Activated CD4-positive, alpha-beta T cell treated with anti-CD3 and anti-CD28 coated beads for 36 hours (primary cell): ENCODE measurements at regions not wholly inside any gene's neighbourhood (a gene's known extent, or its start where the extent isn't known, plus 50 kb on each side); places are given as distances from the start of the nearest gene placed in this dataset.

Experiments used
- ATAC-seq: fragments of 200-7000 bp; cut with Tn5 transposase; one replicate; pipeline ENCODE4 v1.10.0; 2021; ENCODE audit warnings: mild to moderate bottlenecking, moderate library complexity
- CTCF ChIA-PET: fragments of 350-600 bp; sonication (Branson Sonifier 250); formaldehyde crosslinking; loops from one replicate; lab custom pipeline; 2021; ENCODE audit warnings: antibody characterized with exemption; lab: Charles Lee
- POLR2A ChIA-PET: fragments of 350-600 bp; sonication (Branson Sonifier 250); formaldehyde crosslinking; loops from one replicate; lab custom pipeline; 2021; ENCODE audit warnings: antibody characterized with exemption, inconsistent platforms; lab: Charles Lee
- DNase-seq: peaks from one replicate; pipeline ENCODE4 v3.0.0-alpha.2; 2020
- H3K27ac Mint-ChIP-seq: one replicate; pipeline ENCODE4 v1.8.0; 2021; ENCODE audit warnings: mixed read lengths
- H3K27me3 Mint-ChIP-seq: one replicate; pipeline ENCODE4 v1.8.0; 2021; ENCODE audit warnings: mixed read lengths
- H3K36me3 Mint-ChIP-seq: one replicate; pipeline ENCODE4 v1.8.0; 2021; ENCODE audit warnings: low read depth, mixed read lengths
- H3K4me1 Mint-ChIP-seq: one replicate; pipeline ENCODE4 v1.8.0; 2021; ENCODE audit warnings: mixed read lengths
- H3K4me3 Mint-ChIP-seq: one replicate; pipeline ENCODE4 v1.8.0; 2021; ENCODE audit warnings: mild to moderate bottlenecking, moderate library complexity, mixed read lengths
- H3K9me3 Mint-ChIP-seq: one replicate; pipeline ENCODE4 v1.8.0; 2021; ENCODE audit warnings: low read depth, mixed read lengths
- intact Hi-C, 2 experiments: fragments of 100-400 bp; cut with DNase I in 1 of 2; cut with micrococcal nuclease in 1 of 2; formaldehyde crosslinking; loops; one replicate each; pipeline versions ENCODE4 v1.14.2 to v1.15.1; 2022 to 2024; cut with DNase I, micrococcal nuclease

GRCh38 chr13:107475753-107476453 lies 739.4 kb downstream of the LIG4 start:
- H3K4me3 Mint-ChIP-seq, result no peak overlapping the region
- CTCF ChIA-PET, result interaction anchor here (0.5 kb wide), 1 partner anchor 625 kb away, joined by 3 read pairs; no protein-coding TSS in a partner anchor
- peaks cover 9% of the 10 kb centered on the region for H3K9me3 Mint-ChIP-seq
- intact Hi-C loops, result no loop called here
- DNase-seq (no peak), ATAC-seq (no peak)
- H3K27me3 Mint-ChIP-seq, result no peaks in the 10 kb centered on the region
- no peaks in the 10 kb centered on the region for H3K4me1 Mint-ChIP-seq
- H3K36me3 Mint-ChIP-seq, result no peaks in the 10 kb centered on the region
- POLR2A ChIA-PET, result no interaction called here
- H3K27ac Mint-ChIP-seq, result no peak overlapping the region

DNA sequence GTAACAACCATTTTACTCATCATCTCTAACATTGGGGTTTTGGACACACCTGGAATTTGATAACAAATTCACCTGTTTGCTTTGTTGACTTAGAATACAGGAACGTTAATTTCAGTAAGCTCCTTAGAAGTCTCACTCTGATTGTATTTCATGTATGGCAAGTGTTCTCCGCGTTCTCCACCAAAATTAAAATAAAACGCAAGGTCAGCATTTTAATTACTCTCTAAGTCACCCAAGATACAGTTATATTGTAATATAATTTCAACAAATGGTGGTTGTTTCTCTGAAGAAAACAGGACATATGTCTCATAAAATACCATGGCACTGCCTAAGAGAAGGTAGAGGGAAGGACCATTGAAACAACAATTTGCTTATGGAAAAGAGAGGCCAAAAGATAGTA lies 742.1 kb downstream of the LIG4 start:
- H3K27me3 Mint-ChIP-seq, result no peaks in the 10 kb centered on the region
- ChIA-PET POLR2A (no interaction called here), CTCF (no interaction called here)
- DNase-seq (no peak), ATAC-seq (no peak)
- H3K36me3 Mint-ChIP-seq, result no peaks in the 10 kb centered on the region
- intact Hi-C loops, result no loop called here
- no peaks in the 10 kb centered on the region for H3K4me1 Mint-ChIP-seq
- no peak overlapping the region for H3K27ac Mint-ChIP-seq
- peaks cover 9% of the 10 kb centered on the region for H3K9me3 Mint-ChIP-seq
- no peak overlapping the region for H3K4me3 Mint-ChIP-seq

DNA sequence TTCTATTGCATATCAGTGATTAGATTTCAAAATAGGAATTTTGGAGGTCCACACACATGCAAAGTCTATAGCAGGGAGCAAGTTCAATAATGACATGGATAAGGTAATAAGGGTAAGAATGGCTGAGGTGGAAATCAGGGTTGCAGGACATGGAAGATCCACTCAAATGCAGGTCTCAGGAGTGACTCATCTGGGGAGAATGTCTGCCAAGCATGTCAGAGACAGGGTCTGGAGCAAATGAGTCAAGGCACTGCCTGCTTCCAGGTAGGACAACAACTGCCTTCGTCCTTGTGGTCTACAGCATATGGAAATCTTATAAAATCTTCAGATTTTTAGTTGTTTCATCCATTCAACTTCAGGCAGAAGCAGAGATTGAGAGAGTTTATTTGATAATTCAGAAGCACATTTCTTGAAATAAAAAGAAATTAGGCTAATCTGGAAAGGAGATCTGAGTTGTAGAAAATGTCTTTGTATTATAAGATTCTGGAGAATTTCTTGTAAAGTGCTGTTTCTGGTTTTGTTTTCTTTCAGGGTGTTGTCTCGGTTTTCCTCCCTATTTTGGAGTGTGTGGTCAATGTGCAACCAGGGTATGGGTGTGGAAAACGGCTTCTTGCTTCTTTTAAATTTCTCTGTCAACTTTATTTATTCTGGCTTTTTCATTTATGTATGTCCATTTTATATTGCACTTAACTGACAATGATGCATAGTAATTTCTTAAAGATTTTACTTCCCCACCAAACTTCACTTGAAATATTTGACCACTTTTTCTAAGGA lies 748.8 kb downstream of the LIG4 start:
- DNase-seq, result no peak
- H3K27me3 Mint-ChIP-seq, result no peaks in the 10 kb centered on the region
- intact Hi-C loops, result no loop called here
- no peaks in the 10 kb centered on the region for H3K9me3 Mint-ChIP-seq
- no peak for ATAC-seq
- POLR2A ChIA-PET, result no interaction called here
- no peaks in the 10 kb centered on the region for H3K4me1 Mint-ChIP-seq
- H3K27ac Mint-ChIP-seq, result no peak overlapping the region
- CTCF ChIA-PET, result no interaction called here
- H3K36me3 Mint-ChIP-seq, result no peaks in the 10 kb centered on the region
- H3K4me3 Mint-ChIP-seq, result no peak overlapping the region

DNA sequence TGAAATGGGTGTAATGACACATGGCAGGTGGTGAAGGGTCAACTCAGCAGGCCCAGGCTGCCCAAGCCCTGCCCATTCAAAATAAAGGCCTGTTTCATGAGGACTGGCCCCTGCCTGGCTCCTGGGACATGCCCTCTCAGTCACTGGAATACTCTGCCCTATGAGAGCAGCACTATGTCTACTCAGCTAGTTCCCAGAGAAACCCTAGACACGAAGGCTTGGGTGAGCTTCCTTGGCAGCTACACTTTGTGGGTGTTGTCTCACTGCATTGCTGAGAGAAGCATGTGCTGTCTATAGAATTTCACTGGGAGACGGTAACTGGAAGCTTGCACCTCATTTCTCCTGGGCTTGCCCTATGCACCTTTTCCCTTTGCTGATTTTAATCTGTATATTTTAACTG lies 752.8 kb downstream of the LIG4 start:
- Mint-ChIP-seq H3K4me1 (no peaks in the 10 kb centered on the region), H3K27ac (no peak overlapping the region), H3K4me3 (no peak overlapping the region), H3K36me3 (no peaks in the 10 kb centered on the region), H3K27me3 (no peaks in the 10 kb centered on the region), H3K9me3 (no peaks in the 10 kb centered on the region)
- intact Hi-C loops, result no loop called here
- POLR2A ChIA-PET, result no interaction called here
- no peak for ATAC-seq
- DNase-seq, result no peak
- CTCF ChIA-PET, result no interaction called here

DNA sequence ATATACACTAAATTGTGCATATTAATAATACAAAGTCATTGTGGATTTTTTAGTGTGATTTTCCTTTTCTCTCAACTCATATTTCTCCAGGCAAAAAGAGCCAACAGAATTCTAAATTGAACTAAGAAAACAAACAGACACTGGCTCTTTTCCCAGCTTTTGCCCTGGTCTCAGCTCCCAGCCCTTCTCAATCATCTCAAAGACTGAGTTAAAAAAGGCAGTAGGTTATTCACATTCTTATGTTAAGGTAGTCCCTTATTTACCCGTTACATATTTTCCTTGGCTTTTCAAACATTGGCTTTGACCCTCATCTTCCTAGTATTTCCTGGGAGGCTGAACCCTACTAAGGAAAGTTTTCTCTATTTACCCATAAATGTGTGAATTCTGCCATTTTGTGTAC lies 753.6 kb downstream of the LIG4 start:
- DNase-seq (no peak), ATAC-seq (no peak)
- Mint-ChIP-seq H3K36me3 (no peaks in the 10 kb centered on the region), H3K4me1 (no peaks in the 10 kb centered on the region), H3K9me3 (no peaks in the 10 kb centered on the region), H3K4me3 (no peak overlapping the region), H3K27me3 (no peaks in the 10 kb centered on the region), H3K27ac (no peak overlapping the region)
- intact Hi-C loops, result no loop called here
- ChIA-PET POLR2A (no interaction called here), CTCF (no interaction called here)

GRCh38 chr13:107459430-107459829 lies 755.9 kb downstream of the LIG4 start:
- intact Hi-C loops, result no loop called here
- Mint-ChIP-seq H3K4me1 (no peaks in the 10 kb centered on the region), H3K27me3 (no peaks in the 10 kb centered on the region), H3K27ac (no peak overlapping the region), H3K36me3 (no peaks in the 10 kb centered on the region), H3K9me3 (peaks cover 1% of the 10 kb centered on the region), H3K4me3 (no peak overlapping the region)
- DNase-seq (no peak), ATAC-seq (no peak)
- POLR2A ChIA-PET, result no interaction called here
- CTCF ChIA-PET, result no interaction called here

- ATAC-seq (no peak), DNase-seq (no peak)
- ChIA-PET CTCF (no interaction called here), POLR2A (no interaction called here)
- H3K4me1 Mint-ChIP-seq, result no peaks in the 10 kb centered on the region
- H3K9me3 Mint-ChIP-seq, result peaks cover 7% of the 10 kb centered on the region
- no peak overlapping the region for H3K4me3 Mint-ChIP-seq
- no peaks in the 10 kb centered on the region for H3K36me3 Mint-ChIP-seq
- intact Hi-C loops, result no loop called here
- H3K27ac Mint-ChIP-seq, result no peak overlapping the region
- no peaks in the 10 kb centered on the region for H3K27me3 Mint-ChIP-seq
Observed at GRCh38 chr13:107458269-107458668, 757.1 kb downstream of the LIG4 start.

DNA sequence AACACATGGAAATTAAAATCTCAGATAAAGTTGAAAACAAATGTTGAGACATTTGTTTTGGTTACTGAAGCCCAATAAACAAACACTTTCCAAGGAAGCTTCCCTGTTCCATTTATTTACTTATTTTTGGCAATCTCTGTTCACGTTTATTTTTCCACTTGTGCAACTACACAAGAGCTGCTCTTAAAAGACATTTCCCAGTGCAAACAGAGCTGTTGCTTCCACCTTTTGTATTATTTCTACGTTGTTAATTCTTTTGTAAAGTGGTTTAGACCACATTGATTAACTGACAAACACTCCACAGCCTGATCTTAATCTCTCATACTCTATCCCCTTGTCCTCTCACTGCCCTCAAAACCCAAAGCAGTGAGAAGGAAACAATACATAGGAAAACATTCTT lies 757.6 kb downstream of the LIG4 start:
- ChIA-PET POLR2A (no interaction called here), CTCF (no interaction called here)
- ATAC-seq, result no peak
- Mint-ChIP-seq H3K4me1 (no peaks in the 10 kb centered on the region), H3K36me3 (no peaks in the 10 kb centered on the region), H3K27ac (no peak overlapping the region), H3K27me3 (no peaks in the 10 kb centered on the region), H3K4me3 (no peak overlapping the region), H3K9me3 (peaks cover 7% of the 10 kb centered on the region)
- intact Hi-C loops, result no loop called here
- no peak for DNase-seq

DNA sequence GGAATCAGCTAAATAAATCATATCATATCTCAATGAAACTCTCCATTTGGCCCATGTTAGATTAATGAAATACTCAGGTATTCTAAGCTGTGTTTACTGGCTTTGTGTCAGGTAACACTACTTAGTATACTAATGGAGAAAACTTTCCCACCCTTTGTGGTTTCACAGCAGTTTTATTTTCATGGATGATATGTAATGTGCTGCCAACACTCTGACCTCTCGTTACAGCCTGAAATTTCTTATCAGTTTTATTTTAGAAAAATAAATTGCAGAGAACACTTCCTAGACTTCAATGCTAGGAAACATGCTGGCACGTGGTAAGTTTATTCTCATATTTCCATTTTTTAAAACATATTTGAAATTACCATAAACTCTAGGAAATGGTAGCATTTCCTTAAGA lies 758.9 kb downstream of the LIG4 start:
- POLR2A ChIA-PET, result no interaction called here
- Mint-ChIP-seq H3K4me3 (no peak overlapping the region), H3K27me3 (no peaks in the 10 kb centered on the region), H3K4me1 (no peaks in the 10 kb centered on the region), H3K9me3 (peaks cover 15% of the 10 kb centered on the region), H3K36me3 (no peaks in the 10 kb centered on the region), H3K27ac (no peak overlapping the region)
- DNase-seq (no peak), ATAC-seq (no peak)
- CTCF ChIA-PET, result no interaction called here
- intact Hi-C loops, result no loop called here

DNA sequence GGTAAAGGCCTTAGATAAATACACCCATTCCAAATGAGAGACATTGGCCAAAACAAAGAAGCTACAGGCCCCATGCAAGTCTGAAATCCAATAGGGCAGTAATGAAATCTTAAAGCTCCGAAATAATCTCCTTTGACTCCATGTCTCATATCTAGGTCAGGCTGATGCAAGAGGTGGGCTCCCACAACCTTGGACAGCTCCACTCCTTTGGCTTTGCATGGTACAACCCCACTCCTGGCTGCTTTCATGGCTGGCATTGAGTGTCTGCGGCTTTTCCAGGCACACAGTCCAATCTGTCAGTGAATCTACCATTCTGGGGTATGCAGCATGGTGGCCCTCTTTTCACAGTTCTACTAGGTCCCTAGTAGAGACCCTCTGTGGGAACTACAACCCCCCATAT lies 762.5 kb downstream of the LIG4 start:
- H3K9me3 Mint-ChIP-seq, result peaks cover 15% of the 10 kb centered on the region

GRCh38 chr13:107450931-107451330 lies 764.4 kb downstream of the LIG4 start:
- no peaks in the 10 kb centered on the region for H3K27me3 Mint-ChIP-seq
- POLR2A ChIA-PET, result no interaction called here
- no peak overlapping the region for H3K4me3 Mint-ChIP-seq
- no peaks in the 10 kb centered on the region for H3K4me1 Mint-ChIP-seq
- CTCF ChIA-PET, result no interaction called here
- intact Hi-C loops, result no loop called here
- no peaks in the 10 kb centered on the region for H3K36me3 Mint-ChIP-seq
- ATAC-seq (no peak), DNase-seq (peak; percentile 6)
- peaks cover 15% of the 10 kb centered on the region for H3K9me3 Mint-ChIP-seq
- H3K27ac Mint-ChIP-seq, result no peak overlapping the region

More for the DNA sequence above, 762.5 kb downstream of the LIG4 start:
- ATAC-seq (no peak), DNase-seq (no peak)
- POLR2A ChIA-PET, result no interaction called here
- intact Hi-C loops, result no loop called here
- Mint-ChIP-seq H3K4me3 (no peak overlapping the region), H3K4me1 (no peaks in the 10 kb centered on the region), H3K36me3 (no peaks in the 10 kb centered on the region), H3K27me3 (no peaks in the 10 kb centered on the region), H3K27ac (no peak overlapping the region)
- CTCF ChIA-PET, result interaction anchor here (0.8 kb wide), 1 partner anchor 11 kb away, joined by 3 read pairs; no protein-coding TSS in a partner anchor

DNA sequence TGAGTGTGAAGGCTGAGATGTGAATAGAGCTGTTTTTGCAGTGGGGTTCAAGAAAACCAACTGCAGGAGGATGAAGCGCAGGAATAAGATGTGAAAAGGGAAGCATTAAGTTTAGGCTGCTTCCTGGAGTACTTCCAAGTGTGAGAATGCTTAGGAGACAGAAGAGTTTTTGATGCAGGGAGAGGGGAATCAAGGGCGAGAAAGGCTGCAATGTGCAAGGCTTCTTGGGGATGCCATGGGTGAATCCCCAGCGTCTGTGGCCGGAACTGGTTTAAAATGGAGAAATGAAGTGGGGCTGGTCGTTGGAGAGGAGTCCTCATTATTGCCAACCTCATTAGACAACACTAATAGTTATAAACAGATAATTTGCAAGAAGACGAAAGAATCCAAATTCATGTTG lies 764.9 kb downstream of the LIG4 start:
- no peak for ATAC-seq
- H3K27ac Mint-ChIP-seq, result no peak overlapping the region
- ChIA-PET CTCF (no interaction called here), POLR2A (no interaction called here)
- H3K27me3 Mint-ChIP-seq, result no peaks in the 10 kb centered on the region
- no peaks in the 10 kb centered on the region for H3K4me1 Mint-ChIP-seq
- peaks cover 15% of the 10 kb centered on the region for H3K9me3 Mint-ChIP-seq
- intact Hi-C loops, result no loop called here
- no peaks in the 10 kb centered on the region for H3K36me3 Mint-ChIP-seq
- no peak overlapping the region for H3K4me3 Mint-ChIP-seq
- DNase-seq, result no peak
